T-cell (primary cell): ENCODE measurements at regions not wholly inside any gene's neighbourhood (a gene's known extent, or its start where the extent isn't known, plus 50 kb on each side); places are given as distances from the start of the nearest gene placed in this dataset.

Experiments
- ATAC-seq, 4 experiments: fragments of 200-7000 bp in 3 of 4; fragments of 150-1000 bp in 1 of 4; cut with Tn5 transposase; replicated peaks in 1 of 4; 1 replicate in 3 of 4; 2 replicates in 1 of 4; pipeline ENCODE4 v1.10.0; 2021; ENCODE audit warnings: moderate library complexity in 3 of 4, mild to moderate bottlenecking in 2 of 4, moderate number of reproducible peaks in 1 of 4
- CTCF ChIA-PET, 2 donors: fragments of 300-600 bp; sonication (Branson Sonifier 250); formaldehyde crosslinking; loops; one replicate each; lab custom pipeline; 2022; ENCODE audit warnings: antibody characterized with exemption in 2 of 2; lab: Charles Lee
- POLR2A ChIA-PET, 2 donors: fragments of 300-600 bp; sonication (Branson Sonifier 250); formaldehyde crosslinking; loops; one replicate each; lab custom pipeline; 2022; ENCODE audit warnings: antibody characterized with exemption in 2 of 2; lab: Charles Lee
- DNase-seq, 35 experiments: peaks; one replicate each; pipeline versions ENCODE4 v3.0.0 to v3.0.0-alpha.2; 2013 to 2023
- H3K27ac ChIP-seq: one replicate; pipeline ENCODE4 v1.5.1; 2013; ENCODE audit warnings: low read length
- H3K27me3 ChIP-seq, 2 experiments: replicated peaks in 1 of 2; 1 replicate in 1 of 2; 2 replicates in 1 of 2; pipeline versions ENCODE4 v1.6.1 to v1.7.0; 2013; ENCODE audit warnings: low read length in 1 of 2, mixed read lengths in 1 of 2; ENCODE audit not compliant: control insufficient read depth in 2 of 2, insufficient read depth in 2 of 2; ENCODE audit errors: extremely low read depth in 1 of 2
- H3K36me3 ChIP-seq, 2 donors: 1 replicate in 1 of 2; 2 replicates in 1 of 2; pipeline versions ENCODE4 v1.6.1 to v1.7.0; 2013; ENCODE audit warnings: low read length in 1 of 2; ENCODE audit not compliant: control insufficient read depth in 2 of 2, insufficient read depth in 1 of 2; ENCODE audit errors: extremely low read depth in 1 of 2
- H3K4me1 ChIP-seq, 2 experiments: 1 replicate in 1 of 2; 2 replicates in 1 of 2; pipeline versions ENCODE4 v1.6.1 to v1.7.0; 2013; ENCODE audit warnings: low read length in 2 of 2, mixed read lengths in 1 of 2; ENCODE audit not compliant: insufficient read depth in 2 of 2, control insufficient read depth in 1 of 2; ENCODE audit errors: extremely low read depth in 1 of 2
- H3K4me3 ChIP-seq, 2 donors: 1 replicate in 1 of 2; 2 replicates in 1 of 2; pipeline versions ENCODE4 v1.5.1 to v1.7.0; 2013; ENCODE audit warnings: mild to moderate bottlenecking in 2 of 2, low read length in 1 of 2, moderate library complexity in 1 of 2; ENCODE audit not compliant: control insufficient read depth in 1 of 2; ENCODE audit errors: extremely low read depth in 1 of 2
- H3K9me3 ChIP-seq: 2 replicates; pipeline ENCODE4 v1.7.0; 2013
- H3K27ac Mint-ChIP-seq, 2 donors: one replicate each; pipeline ENCODE4 v1.8.0; 2020 to 2021; ENCODE audit warnings: mild to moderate bottlenecking in 2 of 2, mixed read lengths in 2 of 2
- H3K27me3 Mint-ChIP-seq, 2 donors: one replicate each; pipeline ENCODE4 v1.8.0; 2021 to 2022; ENCODE audit warnings: mixed read lengths in 2 of 2
- H3K36me3 Mint-ChIP-seq: one replicate; pipeline ENCODE4 v1.8.0; 2021; ENCODE audit warnings: mixed read lengths
- H3K4me1 Mint-ChIP-seq, 3 donors: one replicate each; pipeline ENCODE4 v1.8.0; 2020 to 2022; ENCODE audit warnings: mixed read lengths in 3 of 3, mild to moderate bottlenecking in 1 of 3
- H3K4me3 Mint-ChIP-seq, 3 donors: one replicate each; pipeline ENCODE4 v1.8.0; 2020 to 2022; ENCODE audit warnings: mild to moderate bottlenecking in 3 of 3, mixed read lengths in 3 of 3, moderate library complexity in 3 of 3
- H3K9me3 Mint-ChIP-seq, 3 donors: one replicate each; pipeline ENCODE4 v1.8.0; 2020 to 2022; ENCODE audit warnings: mixed read lengths in 3 of 3
- WGBS: methylation state at CpG from one replicate; pipeline ENCODE4 v1.1.5; 2013; ENCODE audit warnings: missing lambda C conversion rate; ENCODE audit not compliant: insufficient coverage; 5-methylcytosine and 5-hydroxymethylcytosine counted together

GRCh38 chr2:119104414-119104813, 54.1 kb downstream of the C1QL2 start:
- Histone ChIP-seq H3K36me3 (no peaks in the 10 kb centered on the region), H3K27me3 (peaks cover 0 to 1% of the 10 kb centered on the region in 2 experiments), H3K27ac (no peak overlapping the region), H3K4me1 (no peaks in the 10 kb centered on the region), H3K9me3 (no peaks in the 10 kb centered on the region), H3K4me3 (no peak overlapping the region)
- DNase-seq (no peak), ATAC-seq (no peak)
- ChIA-PET CTCF (no interaction called here), POLR2A (no interaction called here)
- no peaks in the 10 kb centered on the region for H3K4me1 Mint-ChIP-seq
- peaks cover 16 to 38% (median 26%) of the 10 kb centered on the region in 3 donors for H3K9me3 Mint-ChIP-seq
- no peak overlapping the region for H3K4me3 Mint-ChIP-seq
- no peak overlapping the region for H3K27ac Mint-ChIP-seq
- no peaks in the 10 kb centered on the region for H3K36me3 Mint-ChIP-seq
- no CpG with 5 or more reads among the region's 2 CpGs for WGBS
- peaks cover 9% of the 10 kb centered on the region in 2 donors for H3K27me3 Mint-ChIP-seq

- H3K4me3 ChIP-seq: no peak overlapping the region
- ATAC-seq (no peak), DNase-seq (no peak)
- no peak overlapping the region for H3K27ac ChIP-seq
- H3K9me3 ChIP-seq: no peaks in the 10 kb centered on the region
- CTCF ChIA-PET: no interaction called here
- Mint-ChIP-seq H3K9me3 (peaks cover 21 to 39% (median 31%) of the 10 kb centered on the region in 3 donors), H3K4me1 (no peaks in the 10 kb centered on the region), H3K27ac (no peak overlapping the region), H3K4me3 (no peak overlapping the region), H3K36me3 (no peaks in the 10 kb centered on the region), H3K27me3 (peaks cover 9% of the 10 kb centered on the region in 2 donors)
- no peaks in the 10 kb centered on the region for H3K4me1 ChIP-seq
- H3K27me3 ChIP-seq: no peaks in the 10 kb centered on the region
- H3K36me3 ChIP-seq: no peaks in the 10 kb centered on the region
- POLR2A ChIA-PET: no interaction called here
Measured at GRCh38 chr2:119102964-119103363, 55.6 kb downstream of the C1QL2 start.

GRCh38 chr2:119088416-119088815, 70.1 kb downstream of the C1QL2 start:
- Histone ChIP-seq H3K4me1 (no peaks in the 10 kb centered on the region), H3K27me3 (peaks cover 0 to 7% of the 10 kb centered on the region in 2 experiments), H3K36me3 (no peaks in the 10 kb centered on the region), H3K27ac (no peak overlapping the region), H3K9me3 (no peaks in the 10 kb centered on the region), H3K4me3 (no peak overlapping the region)
- ChIA-PET CTCF (no interaction called here), POLR2A (no interaction called here)
- Mint-ChIP-seq H3K4me3 (no peak overlapping the region), H3K36me3 (no peaks in the 10 kb centered on the region), H3K27ac (no peak overlapping the region), H3K9me3 (peaks cover 0 to 3% (median 0%) of the 10 kb centered on the region in 3 donors), H3K27me3 (peaks cover 3 to 5% of the 10 kb centered on the region in 2 donors), H3K4me1 (no peaks in the 10 kb centered on the region)
- ATAC-seq (no peak), DNase-seq (no peak)
- 83% methylated on average over 1 of the region's 1 CpG for WGBS

- peaks cover 0 to 8% of the 10 kb centered on the region in 2 experiments for H3K27me3 ChIP-seq
- H3K27ac ChIP-seq: no peak overlapping the region
- no peak for ATAC-seq
- H3K27me3 Mint-ChIP-seq: peaks cover 3 to 5% of the 10 kb centered on the region in 2 donors
- no peak overlapping the region for H3K4me3 Mint-ChIP-seq
- POLR2A ChIA-PET: interaction anchor here (0.5 to 0.7 kb wide), 2 partner anchors 25 to 757 kb away, joined by 3 to 4 read pairs; no protein-coding TSS in a partner anchor
- H3K9me3 Mint-ChIP-seq: no peaks in the 10 kb centered on the region
- 93% methylated on average over 6 of the region's 8 CpGs for WGBS
- no peak overlapping the region for H3K4me3 ChIP-seq
- H3K4me1 ChIP-seq: no peaks in the 10 kb centered on the region
- DNase-seq: no peak
- no peaks in the 10 kb centered on the region for H3K36me3 ChIP-seq
- CTCF ChIA-PET: interaction anchor here (0.7 kb wide), 3 partner anchors 14 to 720 kb away, joined by 3 to 7 read pairs (median 5); no protein-coding TSS in a partner anchor
- H3K27ac Mint-ChIP-seq: no peak overlapping the region
- no peaks in the 10 kb centered on the region for H3K4me1 Mint-ChIP-seq
- no peaks in the 10 kb centered on the region for H3K36me3 Mint-ChIP-seq
- no peaks in the 10 kb centered on the region for H3K9me3 ChIP-seq
Measured at GRCh38 chr2:119086327-119086726, 72.2 kb downstream of the C1QL2 start.

- Mint-ChIP-seq H3K4me1 (no peaks in the 10 kb centered on the region), H3K27me3 (peaks cover 0 to 4% of the 10 kb centered on the region in 2 donors), H3K4me3 (no peak overlapping the region), H3K36me3 (no peaks in the 10 kb centered on the region), H3K9me3 (no peaks in the 10 kb centered on the region), H3K27ac (no peak overlapping the region)
- Histone ChIP-seq H3K4me3 (no peak overlapping the region), H3K27me3 (peaks cover 0 to 5% of the 10 kb centered on the region in 2 experiments), H3K9me3 (no peaks in the 10 kb centered on the region), H3K36me3 (no peaks in the 10 kb centered on the region), H3K27ac (no peak overlapping the region), H3K4me1 (no peaks in the 10 kb centered on the region)
- ATAC-seq: no peak
- DNase-seq: no peak
- CTCF ChIA-PET: interaction anchor here in 1 of 2 donors (0.7 kb wide), 1 partner anchor 82 kb away, joined by 3 read pairs; no protein-coding TSS in a partner anchor
- no CpG with 5 or more reads among the region's 6 CpGs for WGBS
- POLR2A ChIA-PET: no interaction called here
Measured at GRCh38 chr2:119085613-119086012, 72.9 kb downstream of the C1QL2 start.

- Histone ChIP-seq H3K36me3 (no peaks in the 10 kb centered on the region), H3K27me3 (peaks cover 0 to 7% of the 10 kb centered on the region in 2 experiments), H3K4me1 (no peaks in the 10 kb centered on the region), H3K4me3 (no peak overlapping the region), H3K9me3 (no peaks in the 10 kb centered on the region), H3K27ac (no peak overlapping the region)
- ChIA-PET POLR2A (no interaction called here), CTCF (no interaction called here)
- no peak for ATAC-seq
- H3K4me1 Mint-ChIP-seq: no peaks in the 10 kb centered on the region
- no peaks in the 10 kb centered on the region for H3K36me3 Mint-ChIP-seq
- H3K27me3 Mint-ChIP-seq: no peaks in the 10 kb centered on the region
- no peak overlapping the region for H3K4me3 Mint-ChIP-seq
- H3K27ac Mint-ChIP-seq: no peak overlapping the region
- 74% methylated on average over 7 of the region's 7 CpGs for WGBS
- DNase-seq: no peak
- no peaks in the 10 kb centered on the region for H3K9me3 Mint-ChIP-seq
Measured at GRCh38 chr2:119083416-119083815, 75.1 kb downstream of the C1QL2 start.
